Transverse colon (tissue), 1 donor: ENCODE measurements at regions not wholly inside any gene's neighbourhood (a gene's known extent, or its start where the extent isn't known, plus 50 kb on each side); places are given as distances from the start of the nearest gene placed in this dataset.

Source experiments
- EP300 ChIP-seq: sonication (generic); formaldehyde crosslinking; IDR thresholded peaks from one replicate; pipeline ENCODE4 v1.6.1; 2017; ENCODE audit warnings: antibody characterized with exemption, low read depth
- POLR2A ChIP-seq: fragments of 450-650 bp; IDR thresholded peaks from one replicate; pipeline ENCODE4 v1.6.1; 2016; ENCODE audit warnings: antibody characterized with exemption, mild to moderate bottlenecking, moderate library complexity

- TF ChIP-seq EP300 (no peak), POLR2A (no peak)
Observed at GRCh38 chr3:46120983-46121382, 87.1 kb downstream of the CCR1 start.
